CD4-positive, alpha-beta T cell (primary cell): ENCODE measurements at regions not wholly inside any gene's neighbourhood (a gene's known extent, or its start where the extent isn't known, plus 50 kb on each side); places are given as distances from the start of the nearest gene placed in this dataset.
"Not testable (repeated sequence)": the region's sequence is repeated elsewhere in the genome, so short reads cannot be mapped to it uniquely, and the experiment has no call there.

Source experiments
- ATAC-seq: fragments of 200-7000 bp; cut with Tn5 transposase; one replicate; pipeline ENCODE4 v1.10.0; 2022; ENCODE audit warnings: mild to moderate bottlenecking; ENCODE audit not compliant: poor library complexity
- CTCF ChIA-PET: fragments of 350-600 bp; sonication (Branson Sonifier 250); formaldehyde crosslinking; loops from one replicate; lab custom pipeline; 2021; ENCODE audit warnings: antibody characterized with exemption, inconsistent platforms; lab: Charles Lee
- POLR2A ChIA-PET: fragments of 350-600 bp; sonication (Branson Sonifier 250); formaldehyde crosslinking; loops from one replicate; lab custom pipeline; 2021; ENCODE audit warnings: antibody characterized with exemption, inconsistent platforms; lab: Charles Lee
- DNase-seq, 14 experiments: peaks; one replicate each; pipeline ENCODE4 v3.0.0-alpha.2; 2013 to 2020; ENCODE audit warnings: mixed read lengths in 2 of 14
- H3K27ac ChIP-seq, 2 donors: one replicate each; pipeline versions ENCODE4 v1.5.1 to v1.7.0; 2013; ENCODE audit warnings: low read length in 2 of 2, low read depth in 1 of 2, mild to moderate bottlenecking in 1 of 2
- H3K27me3 ChIP-seq, 2 experiments: 1 replicate in 1 of 2; 2 replicates in 1 of 2; pipeline versions ENCODE4 v1.6.1 to v1.7.0; 2013; ENCODE audit warnings: low read length in 2 of 2, control low read depth in 1 of 2, mild to moderate bottlenecking in 1 of 2, moderate library complexity in 1 of 2; ENCODE audit not compliant: insufficient read depth in 2 of 2, control insufficient read depth in 1 of 2
- H3K36me3 ChIP-seq: one replicate; pipeline ENCODE4 v1.6.1; 2013; ENCODE audit warnings: low read length, control low read depth; ENCODE audit not compliant: insufficient read depth
- H3K4me1 ChIP-seq: one replicate; pipeline ENCODE4 v1.6.1; 2013; ENCODE audit warnings: low read length, control low read depth; ENCODE audit not compliant: insufficient read depth
- H3K4me3 ChIP-seq: one replicate; pipeline ENCODE4 v1.5.1; 2013; ENCODE audit warnings: mild to moderate bottlenecking, low read length, moderate library complexity
- H3K9me3 ChIP-seq, 2 experiments: 1 replicate in 1 of 2; 2 replicates in 1 of 2; pipeline versions ENCODE4 v1.6.1 to v1.7.0; 2013; ENCODE audit warnings: low read length in 2 of 2, mild to moderate bottlenecking in 2 of 2, control low read depth in 1 of 2, moderate library complexity in 1 of 2; ENCODE audit not compliant: control insufficient read depth in 1 of 2, insufficient read depth in 1 of 2
- H3K27ac Mint-ChIP-seq: one replicate; pipeline ENCODE4 v1.8.0; 2020; ENCODE audit warnings: mixed read lengths
- H3K27me3 Mint-ChIP-seq: one replicate; pipeline ENCODE4 v1.8.0; 2021; ENCODE audit warnings: mixed read lengths
- H3K36me3 Mint-ChIP-seq: one replicate; pipeline ENCODE4 v1.8.0; 2021; ENCODE audit warnings: low read depth, mixed read lengths
- H3K4me1 Mint-ChIP-seq: one replicate; pipeline ENCODE4 v1.8.0; 2021; ENCODE audit warnings: low read depth, mixed read lengths
- H3K4me3 Mint-ChIP-seq: one replicate; pipeline ENCODE4 v1.8.0; 2020; ENCODE audit warnings: mild to moderate bottlenecking, mixed read lengths
- H3K9me3 Mint-ChIP-seq: one replicate; pipeline ENCODE4 v1.8.0; 2020; ENCODE audit warnings: mixed read lengths
- CTCF ChIP-seq: fragments of 200-600 bp; IDR thresholded peaks from one replicate; pipeline ENCODE4 v1.8.0; 2022; ENCODE audit warnings: antibody characterized with exemption, mild to moderate bottlenecking
- intact Hi-C, 2 experiments: fragments of 100-400 bp; cut with DNase I in 1 of 2; cut with micrococcal nuclease in 1 of 2; formaldehyde crosslinking; loops; one replicate each; pipeline versions ENCODE4 v1.15.1 to v1.9.0; 2023 to 2025; cut with DNase I, micrococcal nuclease

GRCh38 chr6:150499882-150500312 is 99.8 kb upstream of the PLEKHG1 start:
- Mint-ChIP-seq H3K27ac (no peak overlapping the region), H3K36me3 (no peaks in the 10 kb centered on the region), H3K9me3 (no peaks in the 10 kb centered on the region), H3K4me1 (no peaks in the 10 kb centered on the region), H3K4me3 (no peak overlapping the region), H3K27me3 (no peaks in the 10 kb centered on the region)
- CTCF ChIA-PET: no interaction called here
- ATAC-seq (no peak), DNase-seq (no peak)
- TF ChIP-seq CTCF: no peak
- H3K27ac ChIP-seq: no peak overlapping the region
- intact Hi-C loops: no loop called here
- H3K36me3 ChIP-seq: no peaks in the 10 kb centered on the region
- POLR2A ChIA-PET: no interaction called here
- no peaks in the 10 kb centered on the region for H3K27me3 ChIP-seq
- peaks cover 0 to 6% of the 10 kb centered on the region in 2 experiments for H3K9me3 ChIP-seq
- H3K4me3 ChIP-seq: no peak overlapping the region
- H3K4me1 ChIP-seq: no peaks in the 10 kb centered on the region

GRCh38 chr6:150500568-150500967 is 99.1 kb upstream of the PLEKHG1 start:
- H3K4me3 Mint-ChIP-seq, POLR2A ChIA-PET, H3K27me3 ChIP-seq, H3K4me1 ChIP-seq, CTCF ChIA-PET, H3K4me3 ChIP-seq, ATAC-seq, H3K9me3 ChIP-seq, H3K27me3 Mint-ChIP-seq, H3K27ac Mint-ChIP-seq, H3K4me1 Mint-ChIP-seq, H3K9me3 Mint-ChIP-seq, intact Hi-C loops, DNase-seq, H3K36me3 ChIP-seq, H3K36me3 Mint-ChIP-seq, H3K27ac ChIP-seq: not testable (repeated sequence)

DNA sequence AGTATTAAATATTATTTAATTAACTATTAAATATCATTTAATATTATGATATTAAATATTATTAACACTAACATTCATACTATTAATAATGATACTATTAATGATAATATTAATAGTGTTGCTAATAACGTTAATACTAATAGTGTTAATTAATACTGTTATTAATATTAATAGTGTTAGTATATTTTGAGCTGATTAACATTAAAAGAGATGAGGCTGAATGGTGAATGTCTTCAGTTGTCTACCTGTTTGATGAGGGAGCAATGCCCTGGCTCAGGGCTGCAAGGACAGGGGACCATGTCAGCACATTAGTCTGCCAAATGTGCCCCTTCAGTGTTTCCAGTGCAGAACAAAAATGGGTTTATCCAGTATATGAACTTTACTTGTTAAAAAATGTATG is 96.6 kb upstream of the PLEKHG1 start:
- intact Hi-C loops: no loop called here
- no peaks in the 10 kb centered on the region for H3K27me3 Mint-ChIP-seq
- H3K27ac ChIP-seq: no peak overlapping the region
- no peak overlapping the region for H3K4me3 ChIP-seq
- H3K9me3 Mint-ChIP-seq: peaks cover 2% of the 10 kb centered on the region
- ChIA-PET CTCF (no interaction called here), POLR2A (no interaction called here)
- H3K4me1 ChIP-seq: no peaks in the 10 kb centered on the region
- TF ChIP-seq CTCF: no peak
- no peaks in the 10 kb centered on the region for H3K4me1 Mint-ChIP-seq
- ATAC-seq (no peak), DNase-seq (no peak)
- no peak overlapping the region for H3K4me3 Mint-ChIP-seq
- H3K27ac Mint-ChIP-seq: no peak overlapping the region
- no peaks in the 10 kb centered on the region for H3K27me3 ChIP-seq
- H3K9me3 ChIP-seq: peaks cover 0 to 6% of the 10 kb centered on the region in 2 experiments
- no peaks in the 10 kb centered on the region for H3K36me3 ChIP-seq
- H3K36me3 Mint-ChIP-seq: no peaks in the 10 kb centered on the region

GRCh38 chr6:150503586-150504339 is 95.9 kb upstream of the PLEKHG1 start:
- Mint-ChIP-seq H3K4me1 (no peaks in the 10 kb centered on the region), H3K36me3 (no peaks in the 10 kb centered on the region), H3K4me3 (no peak overlapping the region), H3K27ac (no peak overlapping the region), H3K9me3 (peaks cover 2% of the 10 kb centered on the region), H3K27me3 (no peaks in the 10 kb centered on the region)
- ChIA-PET CTCF (no interaction called here), POLR2A (no interaction called here)
- H3K9me3 ChIP-seq: peaks cover 0 to 6% of the 10 kb centered on the region in 2 experiments
- no peaks in the 10 kb centered on the region for H3K4me1 ChIP-seq
- TF ChIP-seq CTCF: no peak
- intact Hi-C loops: no loop called here
- no peak overlapping the region for H3K27ac ChIP-seq
- H3K27me3 ChIP-seq: no peaks in the 10 kb centered on the region
- DNase-seq (no peak), ATAC-seq (no peak)
- H3K36me3 ChIP-seq: no peaks in the 10 kb centered on the region
- H3K4me3 ChIP-seq: no peak overlapping the region

- H3K27ac Mint-ChIP-seq, CTCF ChIA-PET, DNase-seq, POLR2A ChIA-PET, H3K27me3 Mint-ChIP-seq, H3K4me3 Mint-ChIP-seq, H3K36me3 ChIP-seq, H3K36me3 Mint-ChIP-seq, H3K9me3 Mint-ChIP-seq, H3K4me1 ChIP-seq, H3K27ac ChIP-seq, H3K4me1 Mint-ChIP-seq, H3K9me3 ChIP-seq, intact Hi-C loops, ATAC-seq, H3K27me3 ChIP-seq, H3K4me3 ChIP-seq: not testable (repeated sequence)
Observed at GRCh38 chr6:150507361-150507760, 92.3 kb upstream of the PLEKHG1 start.
